Left lung (tissue), 4 donors: ENCODE measurements at regions not wholly inside any gene's neighbourhood (a gene's known extent, or its start where the extent isn't known, plus 50 kb on each side); places are given as distances from the start of the nearest gene placed in this dataset.

Source experiments
- ATAC-seq: fragments of 200-7000 bp; cut with Tn5 transposase; one replicate; pipeline ENCODE4 v1.9.1; 2020; ENCODE audit warnings: moderate library complexity
- DNase-seq, 4 donors: peaks; one replicate each; pipeline ENCODE4 v3.0.0-alpha.2; 2013 to 2020
- H3K27ac ChIP-seq, 2 donors: fragments of 200-600 bp; sonication (generic) in 1 of 2; one replicate each; pipeline versions ENCODE4 v1.5.0 to v1.8.0; 2020 to 2021
- H3K27me3 ChIP-seq, 2 donors: fragments of 200-600 bp; sonication (generic) in 1 of 2; one replicate each; pipeline versions ENCODE4 v1.5.0 to v1.8.0; 2020 to 2021
- H3K36me3 ChIP-seq, 2 donors: fragments of 200-600 bp; sonication (generic) in 1 of 2; one replicate each; pipeline versions ENCODE4 v1.5.0 to v1.8.0; 2020 to 2021
- H3K4me1 ChIP-seq, 2 donors: fragments of 200-600 bp; one replicate each; pipeline ENCODE4 v1.8.0; 2021
- H3K4me3 ChIP-seq, 2 donors: fragments of 200-600 bp; sonication (generic) in 1 of 2; one replicate each; pipeline versions ENCODE4 v1.5.0 to v1.8.0; 2020 to 2021; ENCODE audit warnings: mild to moderate bottlenecking in 1 of 2
- H3K9me3 ChIP-seq, 2 donors: fragments of 200-600 bp; sonication (generic) in 1 of 2; one replicate each; pipeline versions ENCODE4 v1.5.0 to v1.8.0; 2020 to 2021
- intact Hi-C, 2 donors: fragments of 100-400 bp; cut with DNase I; formaldehyde crosslinking; loops; one replicate each; pipeline versions ENCODE4 v1.11.2 to v1.14.2; 2022
- TF ChIP-seq, protein P1 (sequence below), 2 donors: fragments of 200-600 bp; sonication (generic) in 1 of 2; IDR thresholded peaks; one replicate each; pipeline versions ENCODE4 v1.5.0 to v1.8.0; 2021; ENCODE audit warnings: antibody characterized with exemption in 2 of 2
- donor health status: DM: no; HTN: yes; CAD: no.
- donor health status: DM: no; HTN: no; CAD: no.

- intact Hi-C loops = no loop called here
- H3K36me3 ChIP-seq = no peaks in the 10 kb centered on the region
- no peaks in the 10 kb centered on the region for H3K9me3 ChIP-seq
- TF ChIP-seq, protein P1, sequence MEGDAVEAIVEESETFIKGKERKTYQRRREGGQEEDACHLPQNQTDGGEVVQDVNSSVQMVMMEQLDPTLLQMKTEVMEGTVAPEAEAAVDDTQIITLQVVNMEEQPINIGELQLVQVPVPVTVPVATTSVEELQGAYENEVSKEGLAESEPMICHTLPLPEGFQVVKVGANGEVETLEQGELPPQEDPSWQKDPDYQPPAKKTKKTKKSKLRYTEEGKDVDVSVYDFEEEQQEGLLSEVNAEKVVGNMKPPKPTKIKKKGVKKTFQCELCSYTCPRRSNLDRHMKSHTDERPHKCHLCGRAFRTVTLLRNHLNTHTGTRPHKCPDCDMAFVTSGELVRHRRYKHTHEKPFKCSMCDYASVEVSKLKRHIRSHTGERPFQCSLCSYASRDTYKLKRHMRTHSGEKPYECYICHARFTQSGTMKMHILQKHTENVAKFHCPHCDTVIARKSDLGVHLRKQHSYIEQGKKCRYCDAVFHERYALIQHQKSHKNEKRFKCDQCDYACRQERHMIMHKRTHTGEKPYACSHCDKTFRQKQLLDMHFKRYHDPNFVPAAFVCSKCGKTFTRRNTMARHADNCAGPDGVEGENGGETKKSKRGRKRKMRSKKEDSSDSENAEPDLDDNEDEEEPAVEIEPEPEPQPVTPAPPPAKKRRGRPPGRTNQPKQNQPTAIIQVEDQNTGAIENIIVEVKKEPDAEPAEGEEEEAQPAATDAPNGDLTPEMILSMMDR (IDR thresholded peaks at IDR 0.05) = no peak
- H3K27ac ChIP-seq = no peak overlapping the region
- no peak for DNase-seq
- H3K4me1 ChIP-seq = no peaks in the 10 kb centered on the region
- no peak overlapping the region for H3K4me3 ChIP-seq
- no peak for ATAC-seq
- no peaks in the 10 kb centered on the region for H3K27me3 ChIP-seq
Measured at GRCh38 chr3:66603151-66603611, 102.4 kb upstream of the LRIG1 start.

GRCh38 chr3:66604481-66604880, 103.7 kb upstream of the LRIG1 start:
- ATAC-seq = no peak
- no peaks in the 10 kb centered on the region for H3K9me3 ChIP-seq
- no peaks in the 10 kb centered on the region for H3K27me3 ChIP-seq
- H3K27ac ChIP-seq = no peak overlapping the region
- no peak overlapping the region for H3K4me3 ChIP-seq
- no peaks in the 10 kb centered on the region for H3K4me1 ChIP-seq
- no peaks in the 10 kb centered on the region for H3K36me3 ChIP-seq
- no peak for DNase-seq
- intact Hi-C loops = no loop called here
- TF ChIP-seq, protein P1 (IDR thresholded peaks at IDR 0.05) = no peak

DNA sequence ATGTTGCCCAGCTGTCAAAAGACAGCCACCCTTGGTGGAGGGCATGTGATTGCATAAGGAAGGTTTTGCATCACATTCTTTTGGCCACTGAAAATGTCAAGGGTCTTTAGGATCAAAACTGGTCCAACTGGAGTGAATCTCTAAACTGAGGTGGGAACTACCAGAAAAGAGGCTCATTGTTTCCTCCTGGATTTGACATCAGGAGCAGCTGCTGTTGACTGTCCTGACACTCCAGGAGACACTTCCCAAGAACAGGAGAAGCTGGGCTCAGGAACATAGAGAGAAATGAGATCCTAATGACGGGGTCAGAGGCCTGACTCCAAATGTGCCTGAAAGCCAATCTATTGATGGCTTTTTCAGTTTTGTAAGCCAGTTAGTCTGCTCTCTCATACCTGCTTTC, 105.3 kb upstream of the LRIG1 start:
- no peak for DNase-seq
- no peak overlapping the region for H3K4me3 ChIP-seq
- no peaks in the 10 kb centered on the region for H3K27me3 ChIP-seq
- no peaks in the 10 kb centered on the region for H3K36me3 ChIP-seq
- intact Hi-C loops = no loop called here
- no peak for ATAC-seq
- no peak overlapping the region for H3K27ac ChIP-seq
- H3K9me3 ChIP-seq = no peaks in the 10 kb centered on the region
- TF ChIP-seq, protein P1 (IDR thresholded peaks at IDR 0.05) = no peak
- no peaks in the 10 kb centered on the region for H3K4me1 ChIP-seq

DNA sequence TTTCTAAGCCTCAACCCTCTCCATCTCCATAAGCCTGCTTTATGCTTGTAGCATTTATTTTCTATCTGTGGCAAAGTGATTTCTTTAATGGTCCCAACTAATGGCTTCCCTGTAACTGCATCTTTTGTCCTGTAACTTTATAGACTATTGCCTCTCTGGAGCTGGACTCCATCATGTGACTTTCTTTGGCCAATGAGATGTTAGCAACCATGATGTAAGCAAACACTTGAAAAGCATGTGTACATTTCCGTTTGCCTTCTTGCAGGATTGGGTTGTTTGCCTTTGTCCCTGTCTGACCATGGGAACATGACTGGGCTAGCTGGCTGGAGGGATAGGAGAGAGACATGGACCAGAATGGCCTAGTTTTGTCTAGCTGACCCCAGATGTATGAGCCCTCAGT, 106.0 kb upstream of the LRIG1 start:
- Histone ChIP-seq H3K4me3 (no peak overlapping the region), H3K27ac (no peak overlapping the region), H3K27me3 (no peaks in the 10 kb centered on the region), H3K9me3 (no peaks in the 10 kb centered on the region), H3K36me3 (no peaks in the 10 kb centered on the region), H3K4me1 (no peaks in the 10 kb centered on the region)
- DNase-seq (no peak), ATAC-seq (no peak)
- intact Hi-C loops = no loop called here
- TF ChIP-seq, protein P1 (IDR thresholded peaks at IDR 0.05) = no peak

DNA sequence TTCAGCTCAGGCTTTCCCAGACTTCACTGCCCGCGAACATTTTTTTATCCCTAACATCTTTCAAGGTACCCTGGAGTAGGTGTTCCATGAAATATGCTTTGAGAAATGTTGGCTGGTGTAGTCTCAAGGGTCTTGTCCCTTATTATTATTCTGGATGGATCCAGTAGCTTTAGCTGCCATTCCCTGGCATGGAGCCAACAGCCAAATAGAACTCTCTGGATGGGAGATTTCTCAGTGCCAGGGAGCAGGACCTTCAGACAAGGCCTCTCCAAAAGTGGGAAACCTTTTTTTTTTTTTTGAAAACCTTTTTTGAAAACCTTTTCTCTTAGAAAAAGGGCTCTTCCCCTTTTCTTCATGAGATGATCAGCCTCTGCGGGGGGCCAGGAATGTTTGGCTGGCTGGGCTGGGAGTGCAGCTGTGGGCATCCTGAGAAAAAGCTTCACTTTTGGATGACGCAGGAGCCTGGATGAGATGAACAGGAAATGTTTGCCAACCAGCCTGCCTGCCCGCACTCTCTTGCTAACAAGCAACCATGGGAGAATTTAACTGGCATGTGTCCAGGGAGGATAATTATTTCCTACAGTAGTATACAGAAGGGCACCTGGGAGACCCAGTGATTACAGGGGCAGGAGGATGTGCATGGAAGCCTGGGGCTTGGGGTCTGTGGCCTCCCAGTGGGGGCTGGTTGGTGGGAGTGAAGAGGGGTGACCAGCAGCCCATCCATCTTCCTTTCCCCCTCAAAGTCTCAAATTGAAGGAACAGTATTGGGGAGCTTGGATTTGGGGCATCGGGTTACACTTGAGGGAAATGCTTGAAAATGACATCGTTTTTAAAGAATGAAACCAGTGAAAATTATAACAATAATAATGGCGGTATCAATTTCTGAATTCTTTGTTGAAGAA, 109.1 kb upstream of the LRIG1 start:
- peak in 1 of 4 donors; percentile 37 for DNase-seq
- intact Hi-C loops = no loop called here

More for the DNA sequence above, 109.1 kb upstream of the LRIG1 start:
- Histone ChIP-seq H3K4me1 (no peaks in the 10 kb centered on the region), H3K36me3 (no peaks in the 10 kb centered on the region), H3K27me3 (no peaks in the 10 kb centered on the region), H3K27ac (no peak overlapping the region), H3K4me3 (no peak overlapping the region), H3K9me3 (no peaks in the 10 kb centered on the region)
- TF ChIP-seq, protein P1 (IDR thresholded peaks at IDR 0.05) = no peak
- no peak for ATAC-seq
